ENCODE measurements at regions not wholly inside any gene's neighbourhood (a gene's known extent, or its start where the extent isn't known, plus 50 kb on each side); places are given as distances from the start of the nearest gene placed in this dataset.
A peak's percentile ranks its signal among the peaks of the same experiment; 100 is the strongest.
"Not testable (repeated sequence)": the region's sequence is repeated elsewhere in the genome, so short reads cannot be mapped to it uniquely, and the experiment has no call there.

DNA sequence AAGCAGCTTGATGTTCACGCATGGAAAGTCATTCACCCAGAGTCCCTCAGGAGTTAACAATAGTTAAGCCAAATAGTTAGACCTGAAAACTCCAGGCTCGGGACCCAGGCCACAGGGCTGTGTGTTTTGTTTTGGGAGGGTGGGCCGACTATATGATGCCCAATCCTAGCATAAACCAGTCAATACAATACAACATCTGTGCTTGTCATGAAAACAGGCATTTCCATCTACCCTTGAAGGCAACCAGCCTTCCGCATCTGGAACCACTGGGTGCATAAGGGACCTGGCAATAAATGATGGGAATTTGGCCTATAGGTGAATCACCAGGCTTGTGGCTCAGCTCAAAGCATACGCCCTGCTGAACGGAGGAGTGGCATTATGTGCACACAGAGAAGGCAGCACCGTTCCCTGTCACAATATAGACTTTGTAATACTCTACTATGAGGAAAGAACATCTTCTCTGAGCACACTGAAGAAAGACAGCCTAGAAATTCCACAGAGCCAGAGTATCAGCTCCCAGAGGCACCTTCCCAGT is 91.0 kb upstream of the FOXN3 start:
- DNase-seq (ENCODE audit: low spot score) (no peak), ATAC-seq (ENCODE audit: low read depth) (peak; percentile 82)
- Histone ChIP-seq H3K27ac (ENCODE audit: poor library complexity, severe bottlenecking) (peak overlapping the region; percentile 87), H3K4me3 (ENCODE audit: severe bottlenecking) (no peak overlapping the region), H3K36me3 (ENCODE audit: low read depth) (no peaks in the 10 kb centered on the region), H3K4me1 (ENCODE audit: insufficient read depth, poor library complexity, severe bottlenecking) (peaks cover 21% of the 10 kb centered on the region), H3K9me3 (ENCODE audit: severe bottlenecking) (no peaks in the 10 kb centered on the region), H3K27me3 (ENCODE audit: insufficient read depth, poor library complexity, severe bottlenecking) (no peaks in the 10 kb centered on the region)
- TF ChIP-seq CTCF (IDR thresholded peaks at IDR 0.05; ENCODE audit: poor library complexity, severe bottlenecking): no peak

DNA sequence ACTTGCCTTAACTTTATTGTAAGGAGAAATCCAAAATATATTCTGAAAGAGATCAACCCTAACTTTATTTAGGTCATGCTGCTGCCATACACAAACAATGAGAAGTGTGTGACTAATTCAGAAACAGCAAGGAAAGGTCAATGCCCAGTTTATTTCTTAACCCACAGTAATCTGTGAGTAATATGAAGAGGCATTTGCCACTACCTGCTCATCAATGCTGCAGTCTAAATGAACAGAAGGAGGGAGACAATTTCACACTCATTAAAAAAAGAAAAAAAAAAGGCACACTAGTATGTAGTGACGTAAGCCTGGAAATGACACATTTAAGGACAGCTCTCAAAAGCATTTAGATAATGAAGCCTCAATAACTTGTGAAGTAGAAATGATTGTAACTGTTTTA is 90.5 kb upstream of the FOXN3 start:
- Histone ChIP-seq H3K4me1 (ENCODE audit: insufficient read depth, poor library complexity, severe bottlenecking) (peaks cover 21% of the 10 kb centered on the region), H3K27me3 (ENCODE audit: insufficient read depth, poor library complexity, severe bottlenecking) (no peaks in the 10 kb centered on the region), H3K4me3 (ENCODE audit: severe bottlenecking) (no peak overlapping the region), H3K27ac (ENCODE audit: poor library complexity, severe bottlenecking) (peak overlapping the region; percentile 87), H3K9me3 (ENCODE audit: severe bottlenecking) (no peaks in the 10 kb centered on the region), H3K36me3 (ENCODE audit: low read depth) (no peaks in the 10 kb centered on the region)
- DNase-seq (ENCODE audit: low spot score) (no peak), ATAC-seq (ENCODE audit: low read depth) (peak; percentile 86)
- no peak for TF ChIP-seq CTCF (IDR thresholded peaks at IDR 0.05; ENCODE audit: poor library complexity, severe bottlenecking)

DNA sequence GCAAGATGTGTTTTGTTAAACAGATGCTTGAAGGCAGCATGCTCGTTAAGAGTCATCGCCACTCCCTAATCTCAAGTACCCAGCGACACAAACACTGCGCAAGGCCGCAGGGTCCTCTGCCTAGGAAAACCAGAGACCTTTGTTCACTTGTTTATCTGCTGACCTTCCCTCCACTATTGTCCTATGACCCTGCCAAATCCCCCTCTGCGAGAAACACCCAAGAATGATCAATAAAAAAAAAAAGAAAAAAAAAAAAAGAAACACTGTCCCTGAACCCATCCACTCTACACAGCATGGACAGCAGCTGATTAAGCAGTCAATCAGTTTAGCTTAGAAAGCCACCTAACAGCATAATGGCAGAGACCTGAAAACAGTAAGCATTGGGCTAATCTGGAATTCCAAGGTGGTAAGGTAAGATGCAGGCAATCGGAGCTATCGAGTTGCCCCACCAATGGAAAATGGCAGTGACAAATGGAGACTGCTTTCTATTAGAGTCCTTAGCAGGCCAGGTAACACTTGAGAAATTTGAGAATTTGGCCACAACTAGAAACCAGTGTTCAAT is 89.9 kb upstream of the FOXN3 start:
- peak overlapping the region; percentile 87 for H3K27ac ChIP-seq (ENCODE audit: poor library complexity, severe bottlenecking)
- not testable (repeated sequence) for H3K9me3 ChIP-seq (ENCODE audit: severe bottlenecking); H3K36me3 ChIP-seq (ENCODE audit: low read depth); DNase-seq (ENCODE audit: low spot score); H3K4me3 ChIP-seq (ENCODE audit: severe bottlenecking); H3K27me3 ChIP-seq (ENCODE audit: insufficient read depth, poor library complexity, severe bottlenecking)
- peak; percentile 37 for ATAC-seq (ENCODE audit: low read depth)
- H3K4me1 ChIP-seq (ENCODE audit: insufficient read depth, poor library complexity, severe bottlenecking): peaks cover 21% of the 10 kb centered on the region

DNA sequence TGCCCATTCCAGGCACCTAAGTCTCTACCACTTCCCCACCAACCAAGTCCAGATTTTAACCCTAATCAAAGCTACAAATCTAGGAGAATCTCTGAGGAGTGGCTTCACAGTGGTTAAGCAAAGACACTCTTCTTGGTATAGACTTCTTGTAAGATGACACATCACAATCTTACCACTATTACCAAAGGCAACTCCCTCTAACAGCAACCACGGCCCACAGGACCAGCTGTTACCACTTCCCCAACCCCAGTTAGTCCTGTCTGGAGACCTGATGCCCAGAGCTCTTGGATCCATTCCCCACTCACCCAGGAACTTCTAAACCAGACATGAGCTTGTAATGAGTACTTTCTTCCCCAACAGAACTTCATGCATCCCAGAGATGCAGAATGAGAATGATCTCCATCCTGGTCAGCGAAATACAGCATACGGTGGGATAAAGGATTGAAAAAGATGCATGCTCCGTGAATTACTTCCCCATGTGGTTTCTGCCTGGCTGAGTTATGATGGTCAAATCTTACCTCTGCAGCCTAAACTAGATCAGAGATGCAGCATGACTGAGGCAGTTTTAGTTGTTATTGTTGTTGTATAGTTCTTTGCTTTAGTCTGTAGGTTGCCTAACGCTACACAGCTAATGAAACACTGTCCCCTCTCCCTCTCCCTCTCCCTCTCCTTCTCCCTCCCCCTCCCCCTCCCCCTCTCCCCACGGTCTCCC is 87.7 kb upstream of the FOXN3 start:
- H3K27ac ChIP-seq (ENCODE audit: poor library complexity, severe bottlenecking): no peak overlapping the region
- no peaks in the 10 kb centered on the region for H3K9me3 ChIP-seq (ENCODE audit: severe bottlenecking)

GRCh38 chr14:89504091-89504490 is 87.1 kb upstream of the FOXN3 start:
- Histone ChIP-seq H3K9me3 (ENCODE audit: severe bottlenecking) (no peaks in the 10 kb centered on the region), H3K36me3 (ENCODE audit: low read depth) (no peaks in the 10 kb centered on the region), H3K27me3 (ENCODE audit: insufficient read depth, poor library complexity, severe bottlenecking) (no peaks in the 10 kb centered on the region), H3K4me3 (ENCODE audit: severe bottlenecking) (no peak overlapping the region), H3K4me1 (ENCODE audit: insufficient read depth, poor library complexity, severe bottlenecking) (peaks cover 21% of the 10 kb centered on the region), H3K27ac (ENCODE audit: poor library complexity, severe bottlenecking) (no peak overlapping the region)
- no peak for ATAC-seq (ENCODE audit: low read depth)
- DNase-seq (ENCODE audit: low spot score): no peak
- no peak for TF ChIP-seq CTCF (IDR thresholded peaks at IDR 0.05; ENCODE audit: poor library complexity, severe bottlenecking)

More for the DNA sequence above, 87.7 kb upstream of the FOXN3 start:
- H3K4me1 ChIP-seq (ENCODE audit: insufficient read depth, poor library complexity, severe bottlenecking): peaks cover 21% of the 10 kb centered on the region
- DNase-seq (ENCODE audit: low spot score): no peak
- H3K27me3 ChIP-seq (ENCODE audit: insufficient read depth, poor library complexity, severe bottlenecking): no peaks in the 10 kb centered on the region
- TF ChIP-seq CTCF (IDR thresholded peaks at IDR 0.05; ENCODE audit: poor library complexity, severe bottlenecking): no peak
- no peak for ATAC-seq (ENCODE audit: low read depth)
- H3K36me3 ChIP-seq (ENCODE audit: low read depth): no peaks in the 10 kb centered on the region
- no peak overlapping the region for H3K4me3 ChIP-seq (ENCODE audit: severe bottlenecking)

Data from RWPE2 (cell line).